HG03575 (cell line): ENCODE measurements at regions not wholly inside any gene's neighbourhood (a gene's known extent, or its start where the extent isn't known, plus 50 kb on each side); places are given as distances from the start of the nearest gene placed in this dataset.
"Not testable (repeated sequence)": the region's sequence is repeated elsewhere in the genome, so short reads cannot be mapped to it uniquely, and the experiment has no call there.

Experiments used
- ATAC-seq: cut with Tn5 transposase; IDR thresholded peaks from one replicate; pipeline ENCODE4 v1.9.1; 2021; ENCODE audit not compliant: unreplicated experiment, insufficient number of reproducible peaks, low FRiP score; ENCODE audit errors: extremely low read depth

DNA sequence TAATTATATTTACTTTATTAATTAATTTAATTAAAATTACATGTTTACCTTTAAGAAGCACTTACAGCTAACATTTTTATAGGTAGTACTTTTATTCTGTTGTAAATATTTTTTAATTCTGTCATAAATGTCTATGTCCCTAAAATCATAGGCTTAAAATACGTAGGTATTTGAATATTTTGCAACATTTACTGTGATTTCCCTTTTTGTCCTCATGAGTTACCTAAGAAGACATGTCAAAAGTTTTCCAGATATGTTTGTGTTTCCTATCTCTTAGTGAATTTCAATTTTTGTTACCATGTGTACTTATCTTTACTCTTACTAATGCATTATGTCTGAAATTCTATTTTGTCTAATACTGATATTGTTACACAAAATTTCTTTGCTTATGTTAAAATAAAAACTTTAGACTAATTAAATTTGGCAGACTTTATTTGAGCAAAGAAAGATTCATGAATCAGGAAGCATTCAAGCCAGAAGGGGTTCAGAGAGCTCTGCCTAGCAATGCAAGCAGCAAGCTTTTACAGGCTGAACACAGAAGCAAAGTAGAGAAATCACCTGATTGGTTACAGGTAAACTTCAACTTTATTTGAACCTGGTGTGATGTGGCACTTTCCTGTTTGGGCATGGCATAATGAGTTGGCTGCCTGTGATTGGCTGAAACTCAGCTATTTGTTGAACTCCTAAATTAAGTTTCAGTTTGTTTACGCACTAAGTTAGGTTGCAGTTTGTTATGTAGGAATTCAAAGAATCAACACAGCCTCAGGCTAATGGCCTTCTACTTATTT is 123.2 kb upstream of the TMEM170B start:
- no peak for ATAC-seq

DNA sequence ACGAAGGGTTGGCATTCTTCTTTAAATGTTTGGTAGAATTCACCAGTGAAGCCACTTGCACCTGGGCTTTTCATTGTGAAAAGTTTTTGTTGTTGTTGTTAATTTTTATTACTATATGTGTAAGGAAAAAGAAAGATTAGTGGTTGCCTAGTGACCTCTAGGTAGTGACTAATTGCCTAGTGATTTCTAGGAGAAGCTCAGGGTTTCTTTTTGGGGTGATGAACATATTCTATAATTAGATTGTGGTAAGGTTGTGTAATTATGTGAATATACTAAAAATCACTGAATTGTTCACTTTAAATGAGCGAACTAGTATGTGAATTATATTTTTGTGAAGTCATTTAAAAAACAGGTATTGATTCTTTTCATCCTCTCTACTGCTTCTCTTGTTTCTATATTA is 123.8 kb upstream of the TMEM170B start:
- no peak for ATAC-seq

DNA sequence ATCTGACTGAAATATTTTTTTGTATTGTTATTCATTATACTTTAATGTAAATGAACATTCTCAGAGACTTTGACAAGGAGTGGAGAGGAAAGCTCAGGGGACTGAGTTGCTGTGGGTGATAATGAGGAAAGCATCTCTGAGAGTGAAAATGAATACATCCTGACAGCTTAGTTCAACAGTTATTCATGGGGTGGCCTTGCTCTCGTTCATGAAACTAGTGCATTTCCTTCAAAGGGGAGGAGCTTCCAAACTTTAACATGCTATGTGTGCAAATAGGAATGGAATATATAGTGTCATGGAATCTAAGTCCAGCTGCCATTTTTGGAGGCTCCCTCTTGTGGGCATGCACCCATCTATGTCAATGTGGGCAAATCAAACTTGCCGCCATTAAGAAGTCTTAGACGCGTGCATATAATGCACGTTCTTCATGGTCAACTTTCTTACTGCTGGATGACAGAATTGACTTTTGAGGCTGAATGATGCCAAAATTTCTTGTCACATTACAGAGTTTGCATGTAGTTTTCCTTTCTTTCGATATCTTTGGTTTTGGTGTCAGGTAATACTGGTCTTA is 124.3 kb upstream of the TMEM170B start:
- no peak for ATAC-seq

DNA sequence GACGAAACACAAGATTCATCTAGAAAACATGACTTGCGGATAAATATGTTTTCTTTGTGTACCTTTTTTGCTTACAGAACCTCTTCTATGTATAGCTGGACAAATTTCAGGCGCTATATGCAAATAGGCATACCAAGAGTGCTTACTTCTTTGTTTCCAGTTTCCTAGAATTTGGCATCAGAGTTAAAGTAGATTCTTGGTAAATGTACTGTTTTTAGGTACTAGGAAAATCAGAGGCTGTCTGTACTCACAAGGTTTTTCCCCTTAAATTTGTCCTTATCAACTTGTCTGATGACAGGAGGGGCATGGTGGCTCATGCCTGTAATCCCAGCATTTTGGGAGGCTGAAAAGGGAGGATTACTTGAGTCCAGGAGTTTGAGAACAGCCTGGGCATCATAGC is 124.9 kb upstream of the TMEM170B start:
- no peak for ATAC-seq

DNA sequence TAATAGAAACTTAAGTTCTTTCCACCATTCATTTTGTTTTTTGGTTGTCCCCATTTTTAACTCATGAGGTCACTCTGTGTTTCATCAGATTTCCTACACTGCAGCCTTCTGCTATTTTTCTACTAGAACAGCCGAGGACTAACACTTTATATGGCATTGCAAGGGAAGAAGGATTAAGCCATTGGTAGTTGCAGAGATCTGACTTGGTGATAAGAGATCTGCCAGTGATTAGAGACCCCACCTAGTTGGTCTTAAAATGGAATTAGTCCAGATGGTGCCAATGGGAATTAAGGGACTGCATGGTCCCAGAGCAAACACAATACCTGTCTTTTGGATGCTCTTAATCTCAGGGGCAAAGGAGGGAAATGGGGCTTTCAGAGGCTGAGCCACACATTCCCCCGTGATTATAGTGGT is 125.5 kb upstream of the TMEM170B start:
- no peak for ATAC-seq

DNA sequence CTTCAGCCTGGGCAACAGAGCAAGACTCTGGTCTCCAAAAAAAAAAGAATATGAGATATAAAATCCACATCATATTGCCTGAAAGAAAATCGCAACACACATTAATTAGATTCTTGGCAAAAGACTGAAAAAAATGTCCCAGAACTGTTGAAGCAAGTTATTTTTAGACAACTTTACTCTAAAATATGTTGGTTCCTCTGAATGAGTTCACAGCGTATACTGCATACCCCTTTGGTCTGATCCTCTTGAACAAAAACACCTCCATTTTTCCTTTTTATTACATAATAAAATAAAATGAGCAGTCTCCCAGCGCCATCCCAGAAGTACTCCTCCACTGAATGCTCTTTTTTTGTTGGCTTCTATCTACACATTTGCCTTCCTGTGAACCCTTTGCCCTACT is 126.0 kb upstream of the TMEM170B start:
- ATAC-seq: no peak

DNA sequence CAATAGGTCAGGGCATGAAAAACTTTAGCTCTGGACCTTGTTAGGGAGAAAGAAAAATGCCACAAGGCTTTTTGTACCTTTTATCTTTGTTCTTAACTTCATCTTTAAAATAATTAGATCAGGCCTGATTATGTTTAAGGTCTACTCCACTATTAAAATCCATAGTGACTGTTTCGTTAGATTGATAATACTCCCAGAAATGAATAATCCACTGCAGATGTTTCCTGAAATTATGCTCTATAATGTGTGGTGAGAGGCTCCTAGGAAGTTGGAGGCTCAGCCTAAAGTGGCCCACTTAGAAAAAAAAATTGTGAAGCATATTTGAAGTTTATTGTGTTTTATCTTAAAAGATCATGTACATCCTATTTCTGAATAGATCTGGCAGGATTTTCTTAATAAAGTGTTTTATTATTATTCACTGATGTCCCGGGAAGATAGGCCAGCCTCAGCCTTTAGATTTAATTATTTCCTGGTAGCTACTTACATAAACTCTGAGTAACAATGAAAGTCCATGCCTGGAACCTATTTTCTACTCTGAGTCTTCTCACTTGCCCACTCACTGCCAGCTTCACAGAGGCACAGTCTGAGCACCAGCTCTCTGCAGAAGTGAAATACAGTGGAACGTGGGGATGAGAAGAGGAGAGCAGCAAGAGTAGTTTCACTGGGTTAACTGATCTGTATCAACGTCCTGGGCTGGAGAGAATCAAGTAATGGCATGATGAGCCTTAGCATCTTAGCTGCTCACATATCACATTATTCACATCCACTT is 126.8 kb upstream of the TMEM170B start:
- ATAC-seq: no peak

DNA sequence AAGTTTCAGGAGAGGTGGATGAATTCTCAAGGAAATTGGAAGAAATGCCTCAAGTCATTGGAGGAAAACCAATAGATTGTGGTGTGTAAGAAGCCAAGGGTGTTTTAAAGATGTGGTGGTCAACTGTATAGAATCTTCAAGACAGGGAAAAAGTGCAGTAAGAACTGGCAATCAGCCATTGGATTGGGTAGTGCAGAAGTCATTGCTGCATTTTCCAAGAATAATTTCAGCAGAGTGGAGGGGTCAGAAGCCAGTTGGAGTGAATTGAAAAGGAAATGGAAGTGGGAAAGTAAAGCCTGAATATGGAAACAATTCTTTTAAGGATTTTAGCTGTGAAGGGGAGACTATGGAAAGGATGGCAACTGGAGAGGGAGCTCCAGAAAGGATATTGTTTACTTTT is 128.2 kb upstream of the TMEM170B start:
- no peak for ATAC-seq

DNA sequence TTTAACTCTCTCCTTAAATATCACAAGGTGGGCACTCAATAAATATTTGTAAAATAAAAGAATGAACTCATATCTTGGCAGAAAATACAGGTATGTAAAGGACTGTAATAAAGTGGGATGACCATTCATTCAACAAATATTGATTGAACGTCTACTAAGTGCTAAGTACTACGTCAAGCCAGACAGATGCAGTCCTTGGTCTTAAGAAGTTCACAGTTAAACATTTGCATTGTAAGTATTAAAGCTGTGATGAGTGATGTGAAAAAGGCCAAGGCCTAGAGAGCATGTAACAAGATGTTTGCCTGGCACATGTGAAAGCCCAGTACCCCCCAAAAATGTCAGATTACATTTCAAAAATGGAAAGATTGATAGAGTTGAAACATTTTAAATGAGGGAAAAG is 130.1 kb upstream of the TMEM170B start:
- no peak for ATAC-seq

DNA sequence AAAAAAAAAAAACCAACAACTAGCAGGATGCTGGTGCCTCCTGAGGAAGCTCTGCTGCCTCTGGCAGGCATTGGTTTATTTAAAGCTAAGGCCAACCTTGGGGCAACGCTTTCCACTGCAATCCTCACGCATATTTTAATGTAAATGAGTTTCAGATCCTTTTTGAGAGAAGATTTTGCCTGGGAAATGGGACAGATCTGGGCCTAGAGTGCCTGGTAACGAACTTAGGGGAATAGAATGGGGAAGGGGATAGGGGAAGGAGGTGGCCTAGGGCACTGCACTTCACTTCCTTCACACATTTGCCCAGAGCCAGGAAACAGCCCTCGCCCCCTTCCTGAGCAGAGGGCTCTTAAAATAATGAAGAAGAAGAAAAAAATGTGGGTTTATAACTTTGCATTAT is 132.7 kb upstream of the TMEM170B start:
- ATAC-seq: no peak

DNA sequence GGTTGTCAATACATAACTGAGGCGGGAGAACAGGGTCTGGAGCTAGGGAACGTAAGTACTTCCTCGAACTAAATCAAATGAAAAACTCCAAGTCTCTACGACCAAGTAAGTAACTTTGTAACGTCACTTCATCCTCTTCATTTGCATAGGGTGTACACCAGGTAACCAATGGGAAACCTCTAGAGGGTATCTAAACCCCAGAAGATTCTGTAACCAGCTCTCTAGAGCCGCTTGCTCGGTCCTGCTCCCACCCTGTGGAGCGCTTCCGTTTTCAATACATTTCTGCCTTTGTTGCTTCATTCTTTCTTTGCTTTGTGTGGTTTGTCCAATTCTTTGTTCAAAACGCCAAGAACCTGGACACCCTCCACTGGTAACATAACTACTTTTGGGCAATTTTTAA is 133.5 kb upstream of the TMEM170B start:
- no peak for ATAC-seq

DNA sequence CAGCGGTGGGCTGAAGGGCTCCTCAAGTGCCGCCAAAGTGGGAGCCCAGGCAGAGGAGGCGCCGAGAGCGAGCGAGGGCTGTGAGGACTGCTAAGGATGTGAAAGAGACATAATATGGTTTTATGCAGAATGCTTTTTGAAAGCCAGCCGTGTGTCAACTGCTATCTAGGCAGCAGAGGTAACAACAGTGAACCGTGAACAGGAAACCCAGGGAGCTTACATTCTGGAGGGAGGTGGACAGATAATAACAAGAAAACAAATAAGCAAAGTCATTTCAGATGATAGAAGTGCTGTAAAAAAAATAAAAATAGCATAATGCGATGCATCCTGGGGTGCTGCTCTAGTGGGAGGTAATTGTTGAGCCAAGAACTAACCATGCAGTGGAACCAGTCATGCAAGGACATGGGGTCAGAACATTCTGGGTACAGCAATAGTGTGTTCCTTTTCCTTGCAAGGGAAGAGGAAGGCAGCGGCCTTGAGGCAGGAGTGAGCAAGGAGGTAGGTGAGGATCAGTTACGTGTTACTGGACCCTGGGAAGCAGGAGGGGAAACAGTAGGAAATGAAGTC is 134.4 kb upstream of the TMEM170B start:
- no peak for ATAC-seq

DNA sequence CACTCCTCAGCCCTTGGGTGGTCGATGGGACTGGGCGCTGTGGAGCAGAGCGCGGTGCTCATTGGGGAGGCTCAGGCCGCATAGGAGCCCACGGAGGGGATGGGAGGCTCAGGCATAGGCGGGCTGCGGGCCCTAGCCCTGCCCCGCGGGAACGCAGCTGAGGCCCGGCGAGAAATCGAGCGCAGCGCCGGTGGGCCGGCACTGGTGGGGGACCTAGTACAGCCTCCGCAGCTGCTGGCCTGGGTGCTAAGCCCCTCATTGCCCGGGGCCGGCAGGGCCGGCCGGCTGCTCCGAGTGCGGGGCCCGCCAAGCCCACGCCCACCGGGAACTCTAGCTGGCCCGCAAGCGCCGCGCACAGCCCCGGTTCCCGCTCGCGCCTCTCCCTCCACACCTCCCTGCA is 135.0 kb upstream of the TMEM170B start:
- ATAC-seq: not testable (repeated sequence)

DNA sequence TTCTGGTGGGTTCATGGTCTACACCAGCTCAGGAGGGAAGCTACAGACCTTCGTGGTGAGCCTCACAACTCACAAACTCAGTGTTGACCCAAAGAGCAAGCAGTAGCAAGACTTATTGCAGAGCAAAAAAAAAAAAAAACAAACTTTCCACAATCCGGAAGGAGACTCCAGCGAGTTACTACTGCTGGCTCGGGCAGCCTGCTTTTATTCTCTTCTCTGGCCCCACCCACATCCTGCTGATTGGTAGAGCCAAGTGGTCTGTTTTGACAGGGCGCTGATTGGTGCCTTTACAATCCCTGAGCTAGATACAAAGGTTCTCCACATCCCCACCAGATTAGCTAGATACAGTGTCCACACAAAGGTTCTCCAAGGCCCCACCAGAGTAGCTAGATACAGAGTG is 135.6 kb upstream of the TMEM170B start:
- ATAC-seq: not testable (repeated sequence)

DNA sequence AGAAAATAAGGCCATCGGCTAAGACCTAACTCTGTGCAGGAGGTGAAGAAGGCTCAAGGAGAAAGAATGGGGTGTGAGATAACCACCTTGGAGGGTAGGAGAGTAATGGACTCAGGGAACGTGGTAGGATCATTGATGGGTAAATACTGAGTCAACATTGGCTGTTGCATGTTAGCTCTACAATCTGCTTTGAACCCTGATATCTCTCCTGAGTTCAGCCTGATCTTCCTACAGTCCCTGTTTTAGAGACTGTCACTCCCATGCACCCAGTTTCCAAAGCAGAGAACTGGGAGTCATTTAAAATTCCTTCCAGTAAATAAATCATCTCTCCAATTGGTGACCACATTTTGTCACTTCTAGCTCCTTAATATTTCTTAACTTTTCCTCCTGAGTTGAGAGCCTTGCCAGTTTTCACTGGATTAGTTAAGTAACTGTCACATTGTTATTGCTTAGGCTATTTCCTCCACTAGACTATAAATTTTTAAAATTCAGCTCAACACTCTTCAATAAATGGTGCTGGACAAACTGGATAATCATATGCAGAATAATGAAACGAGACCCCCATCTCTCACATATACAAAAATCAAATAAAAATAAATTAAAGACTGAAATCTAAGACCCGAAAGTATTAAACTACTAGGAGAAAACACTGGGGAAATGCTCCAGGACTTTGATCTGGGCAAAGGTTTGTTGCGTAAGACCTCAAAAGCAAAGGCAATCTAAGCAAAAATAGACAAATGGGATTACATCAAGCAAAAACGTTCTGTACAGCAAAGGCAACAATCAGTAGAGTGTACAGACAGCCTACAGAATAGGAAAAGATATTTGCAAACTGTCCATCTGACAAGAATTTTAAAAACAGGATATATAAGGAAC is 138.9 kb upstream of the TMEM170B start:
- no peak for ATAC-seq

DNA sequence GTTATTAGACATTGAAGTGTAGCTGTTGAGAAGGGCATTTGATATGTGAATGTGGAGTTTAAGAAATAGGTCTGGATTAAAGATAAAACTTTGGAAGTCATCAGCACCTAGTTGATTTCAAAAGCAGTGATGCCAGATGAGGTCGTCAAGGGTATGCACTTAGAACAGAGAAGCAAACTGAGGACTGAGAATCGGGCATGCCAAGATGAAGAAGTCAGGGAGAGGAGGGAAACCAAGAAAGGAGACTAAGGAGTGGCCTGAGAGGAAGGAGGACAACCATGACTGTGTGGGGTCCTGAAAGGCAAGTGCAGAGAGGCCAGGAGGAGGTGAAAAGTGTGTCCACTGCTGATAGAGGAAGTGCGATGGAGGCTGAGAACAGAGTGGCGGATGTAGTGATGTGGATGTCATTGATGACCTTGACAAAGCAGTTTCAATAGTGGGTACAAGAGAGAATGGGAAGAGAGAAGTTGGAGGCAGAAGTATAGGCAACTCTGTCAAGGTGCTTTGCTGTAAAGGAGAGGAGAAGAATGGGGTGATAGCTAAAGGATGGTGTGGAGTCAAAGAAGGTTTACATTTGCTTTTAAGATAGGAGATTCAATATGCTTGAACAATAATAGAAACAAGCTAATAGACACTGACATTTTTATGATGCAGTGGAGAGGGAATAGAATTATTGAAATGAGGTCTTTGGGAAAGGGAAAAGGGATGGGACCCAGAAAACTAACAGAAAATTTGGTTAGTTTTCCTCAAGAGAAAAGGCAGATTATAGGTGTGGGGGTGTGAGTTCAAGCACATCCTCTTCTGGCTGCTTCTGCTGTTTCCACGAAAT is 139.7 kb upstream of the TMEM170B start:
- no peak for ATAC-seq

DNA sequence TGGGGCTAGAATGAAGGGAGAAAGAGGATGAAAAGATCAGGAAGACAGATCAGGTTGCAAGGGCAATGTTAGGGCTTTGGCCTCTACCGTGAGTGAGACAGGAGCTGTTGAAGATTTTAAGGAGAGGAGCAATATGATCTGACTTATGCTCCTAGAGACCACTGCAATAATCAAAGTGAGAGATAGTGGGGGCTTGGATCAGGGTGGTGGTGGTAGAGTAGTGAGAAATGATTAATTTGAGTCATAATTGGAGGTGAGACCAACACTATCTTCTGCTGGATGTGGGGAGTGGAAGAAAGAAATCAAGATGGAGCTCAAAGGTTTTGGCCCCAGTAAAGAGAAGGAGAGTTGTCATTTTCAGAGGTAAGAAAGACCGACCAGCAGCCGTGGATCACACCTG is 140.7 kb upstream of the TMEM170B start:
- ATAC-seq: no peak
